ENCODE measurements at regions not wholly inside any gene's neighbourhood (a gene's known extent, or its start where the extent isn't known, plus 50 kb on each side); places are given as distances from the start of the nearest gene placed in this dataset.

GRCh38 chr15:69807721-69808120, 290.0 kb downstream of the TLE3 start:
- no peak for TF ChIP-seq CTCF (IDR thresholded peaks at IDR 0.05)
- TF ChIP-seq POLR2A (IDR thresholded peaks at IDR 0.05), result no peak
- TF ChIP-seq POLR2AphosphoS5 (IDR thresholded peaks at IDR 0.05), result peak; percentile 70

All from gastroesophageal sphincter (tissue), 3 donors.